Hypothalamus (tissue), 51 donors: ENCODE measurements at regions not wholly inside any gene's neighbourhood (a gene's known extent, or its start where the extent isn't known, plus 50 kb on each side); places are given as distances from the start of the nearest gene placed in this dataset.
"Not testable (repeated sequence)": the region's sequence is repeated elsewhere in the genome, so short reads cannot be mapped to it uniquely, and the experiment has no call there.

Source experiments
- DNase-seq, 51 donors: peaks; one replicate each; lab custom pipeline; 2025; lab: John Stamatoyannopoulos, UW

- DNase-seq: no peak
These were observed 51.5 kb upstream of the MAP3K1 start for GRCh38 chr5:56763711-56764466.

- DNase-seq: no peak
These were observed 52.2 kb upstream of the MAP3K1 start for GRCh38 chr5:56763182-56763581.

GRCh38 chr5:56761151-56761885 is 54.0 kb upstream of the MAP3K1 start:
- DNase-seq: no peak

DNA sequence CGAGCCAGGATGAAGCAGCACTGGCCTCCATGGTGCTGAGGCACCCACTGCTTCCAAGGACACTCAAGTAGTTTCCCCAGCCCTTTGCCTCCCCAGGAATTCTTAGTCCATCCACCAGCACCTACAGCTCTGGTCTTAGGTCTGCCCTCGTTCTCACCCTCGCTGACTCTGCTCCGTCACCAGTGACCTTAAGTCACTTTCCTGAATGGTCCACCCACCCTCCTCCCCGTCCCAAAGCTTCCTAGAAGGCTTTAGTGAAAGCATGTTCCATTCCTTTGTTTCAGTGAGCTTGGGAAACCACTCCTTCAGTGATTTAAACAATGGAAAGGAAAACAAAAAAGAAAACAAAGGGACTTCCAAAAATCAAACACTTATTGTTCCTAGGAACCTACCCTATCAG is 54.6 kb upstream of the MAP3K1 start:
- no peak for DNase-seq

DNA sequence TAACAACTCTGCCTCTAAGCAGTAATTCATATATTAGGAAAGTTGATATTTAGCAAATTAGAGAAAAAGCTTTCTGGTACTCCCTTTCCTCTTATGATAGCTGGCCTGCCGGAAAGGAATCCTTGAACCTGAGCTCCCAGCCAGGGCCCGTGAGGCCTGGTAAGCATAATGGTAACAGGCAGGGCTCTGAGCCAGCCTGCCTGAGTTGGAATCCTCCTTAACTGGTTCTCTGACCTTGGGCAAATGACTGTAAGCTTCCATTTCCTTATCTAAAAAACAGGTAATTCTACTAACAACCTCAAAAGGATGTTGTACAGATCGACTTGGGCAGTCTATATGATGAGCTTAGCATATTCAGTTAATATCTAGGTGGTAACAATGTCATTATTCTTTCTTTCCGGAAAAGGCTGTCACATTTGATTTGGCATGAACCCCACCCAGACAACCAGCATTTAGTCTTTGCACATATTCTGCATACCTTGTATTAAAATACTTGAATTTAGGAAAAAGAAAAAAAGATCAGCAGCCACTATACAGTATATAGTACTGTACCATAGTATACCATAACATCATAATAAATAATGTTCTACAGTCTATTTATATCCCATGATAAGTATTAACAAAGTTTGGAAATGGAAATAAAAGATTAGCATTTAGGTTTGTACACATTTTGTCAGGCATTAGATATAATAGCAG is 55.7 kb upstream of the MAP3K1 start:
- DNase-seq: no peak

DNA sequence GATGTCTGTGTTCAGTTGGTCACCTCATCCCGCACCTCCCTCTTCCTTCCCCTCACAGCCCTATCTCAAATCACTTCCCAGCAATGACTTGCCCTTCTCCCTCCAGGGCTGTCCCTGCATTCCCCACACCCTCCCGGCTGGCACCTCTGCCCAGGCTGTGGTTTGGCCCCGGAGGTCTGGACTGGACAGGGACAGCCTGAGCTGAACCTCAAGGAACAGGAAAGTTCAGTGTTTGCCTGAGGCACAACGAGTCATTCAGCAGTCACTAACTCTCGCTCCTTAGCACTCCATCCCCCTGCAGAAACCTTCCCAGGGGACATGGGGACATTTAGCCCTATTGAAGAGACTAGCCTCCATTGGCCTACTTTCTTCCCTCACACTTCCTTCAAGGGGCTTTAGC is 58.3 kb upstream of the MAP3K1 start:
- no peak for DNase-seq

- no peak for DNase-seq
These were observed 60.3 kb upstream of the MAP3K1 start for GRCh38 chr5:56755036-56755555.

DNA sequence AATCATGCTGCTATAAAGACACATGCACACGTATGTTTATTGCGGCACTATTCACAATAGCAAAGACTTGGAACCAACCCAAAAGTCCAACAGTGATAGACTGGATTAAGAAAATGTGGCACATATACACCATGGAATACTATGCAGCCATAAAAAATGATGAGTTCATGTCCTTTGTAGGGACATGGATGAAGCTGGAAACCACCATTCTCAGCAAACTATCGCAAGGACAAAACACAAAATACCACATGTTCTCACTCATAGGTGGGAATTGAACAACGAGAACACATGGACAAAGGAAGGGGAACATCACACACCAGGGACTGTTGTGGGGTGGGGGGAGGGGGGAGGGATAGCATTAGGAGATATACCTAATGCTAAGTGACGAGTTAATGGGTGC is 61.8 kb upstream of the MAP3K1 start:
- not testable (repeated sequence) for DNase-seq

DNA sequence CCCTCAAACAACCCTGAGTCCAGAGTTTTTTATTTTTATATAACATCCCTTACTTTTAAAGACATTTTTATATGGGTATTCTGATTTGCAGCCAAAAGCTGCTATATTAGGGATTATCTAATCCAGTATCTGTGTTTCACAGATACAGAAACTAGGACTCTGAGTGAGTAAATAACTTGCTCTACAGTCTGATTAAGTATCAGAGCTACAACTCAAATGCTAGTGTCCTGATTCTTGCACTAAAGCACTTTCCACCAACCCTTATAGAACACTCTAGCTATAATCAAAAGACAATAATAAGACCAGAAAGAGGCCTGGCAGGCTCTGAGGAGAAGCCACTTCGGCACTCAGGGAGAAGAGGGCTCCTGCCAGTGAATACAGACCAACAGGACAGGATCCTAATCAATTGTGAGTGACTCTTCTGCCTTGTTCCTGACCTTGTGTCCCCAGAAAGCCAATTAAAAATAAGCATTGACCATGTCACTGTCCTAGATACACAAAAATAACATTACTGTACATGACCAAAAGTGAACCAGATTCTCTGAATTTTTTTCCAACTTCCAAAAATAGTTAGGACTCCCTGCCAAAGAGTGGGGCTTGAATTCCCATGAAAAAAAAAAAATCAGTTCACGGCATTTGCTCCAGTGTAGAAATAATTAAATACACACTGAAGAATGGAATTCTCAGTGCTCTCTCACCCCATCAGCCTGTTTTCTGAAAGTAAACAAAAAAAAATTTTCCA is 63.6 kb upstream of the MAP3K1 start:
- no peak for DNase-seq

DNA sequence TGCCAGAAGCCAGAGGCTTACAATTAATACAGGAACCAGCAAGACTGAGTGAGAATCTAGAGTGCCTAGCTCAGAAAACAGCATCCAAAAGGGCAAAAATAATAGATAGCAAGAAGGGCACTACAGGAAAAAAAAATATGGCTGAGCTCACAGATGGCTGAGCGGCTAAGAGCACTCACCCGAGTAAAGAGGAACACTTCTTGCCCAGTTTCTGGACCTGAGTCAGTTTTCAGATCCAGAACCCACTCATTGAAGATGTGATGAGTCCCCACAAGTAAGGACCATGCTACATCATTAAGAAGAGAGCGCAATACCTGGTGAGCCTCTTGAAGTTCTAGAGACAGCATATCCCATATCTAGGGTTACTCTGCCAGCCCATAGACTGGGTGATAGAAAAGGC is 65.5 kb upstream of the MAP3K1 start:
- no peak for DNase-seq

DNA sequence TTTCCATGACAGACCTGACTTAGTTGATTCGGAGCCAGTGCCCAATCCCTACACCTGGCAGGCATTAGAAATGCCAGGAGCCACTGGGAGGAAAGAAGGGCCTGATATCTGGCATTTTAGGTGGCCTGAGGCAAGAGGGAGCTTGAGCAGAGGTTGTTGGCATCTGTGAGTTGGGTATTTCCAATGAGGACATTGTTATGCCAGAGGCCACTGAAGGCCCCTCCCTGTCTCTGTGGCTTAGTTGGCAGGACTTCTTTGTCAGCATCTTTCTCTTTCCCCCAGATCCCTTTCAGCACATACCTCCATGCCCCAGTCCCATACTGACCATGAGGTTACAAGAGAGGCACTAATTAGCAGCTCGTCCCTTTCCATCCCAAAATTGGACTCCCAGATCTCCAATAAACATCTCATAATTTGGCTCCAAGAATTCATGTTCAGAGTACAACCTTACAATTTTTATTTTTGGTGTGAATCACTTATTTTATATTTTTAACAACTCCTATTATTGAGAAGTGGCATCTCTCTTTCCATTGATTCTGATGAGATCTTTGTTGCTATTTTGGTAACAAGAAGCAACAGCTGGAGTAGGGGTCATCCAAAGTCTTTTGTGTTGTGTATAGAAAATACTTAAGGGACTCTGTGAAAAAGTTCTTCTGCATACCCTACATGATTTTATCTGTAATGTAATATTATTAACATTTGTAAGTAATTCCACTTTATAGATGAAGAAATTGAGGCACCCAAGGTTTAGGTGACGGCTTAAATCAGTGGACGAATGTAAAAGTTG is 68.6 kb upstream of the MAP3K1 start:
- DNase-seq: no peak

DNA sequence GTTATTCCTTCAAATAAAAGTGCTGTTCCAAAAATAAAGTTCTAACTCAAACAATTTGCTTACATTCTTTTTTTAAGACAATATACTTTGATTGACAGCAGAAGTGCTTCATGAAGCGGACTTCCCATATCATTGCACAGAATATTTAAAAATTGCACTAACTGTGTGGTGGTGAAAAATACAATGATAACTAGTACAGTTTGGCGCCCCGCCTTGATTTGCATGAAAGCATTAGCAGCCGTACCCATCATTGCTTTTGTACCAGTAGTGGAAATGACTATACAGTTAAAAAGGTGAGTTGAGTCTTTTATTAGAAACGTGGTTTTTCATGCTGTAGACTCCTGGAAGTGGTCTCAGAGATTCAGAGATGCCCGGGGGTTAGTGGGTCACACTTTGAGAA is 69.5 kb upstream of the MAP3K1 start:
- DNase-seq: no peak

DNA sequence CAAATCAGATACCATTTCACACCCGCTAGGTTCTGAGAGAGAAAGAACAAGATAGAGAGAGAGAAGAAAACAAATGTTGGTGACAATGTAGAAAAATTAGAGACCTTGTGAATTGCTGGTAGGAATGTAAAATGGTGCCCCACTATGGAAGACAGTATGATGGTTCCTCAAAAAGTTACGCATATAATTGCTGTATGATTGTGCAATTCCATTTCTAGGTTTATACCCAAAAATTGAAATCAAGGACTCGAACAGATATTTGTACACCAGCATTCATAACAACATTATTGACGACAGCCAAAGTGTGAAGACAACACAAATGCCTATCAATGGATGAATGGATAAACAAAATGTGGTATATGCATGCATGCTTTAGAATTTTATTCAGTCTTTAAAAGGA is 74.5 kb upstream of the MAP3K1 start:
- no peak for DNase-seq

- no peak for DNase-seq
These were observed 75.4 kb upstream of the MAP3K1 start for GRCh38 chr5:56739990-56740389.

GRCh38 chr5:56737951-56738606 is 77.3 kb upstream of the MAP3K1 start:
- DNase-seq: no peak

GRCh38 chr5:56737002-56737621 is 78.2 kb upstream of the MAP3K1 start:
- DNase-seq: no peak

- peak in 6 of 51 donors; percentile 1 to 30 (median 5) for DNase-seq
These were observed 79.3 kb upstream of the MAP3K1 start for GRCh38 chr5:56735849-56736641.

DNA sequence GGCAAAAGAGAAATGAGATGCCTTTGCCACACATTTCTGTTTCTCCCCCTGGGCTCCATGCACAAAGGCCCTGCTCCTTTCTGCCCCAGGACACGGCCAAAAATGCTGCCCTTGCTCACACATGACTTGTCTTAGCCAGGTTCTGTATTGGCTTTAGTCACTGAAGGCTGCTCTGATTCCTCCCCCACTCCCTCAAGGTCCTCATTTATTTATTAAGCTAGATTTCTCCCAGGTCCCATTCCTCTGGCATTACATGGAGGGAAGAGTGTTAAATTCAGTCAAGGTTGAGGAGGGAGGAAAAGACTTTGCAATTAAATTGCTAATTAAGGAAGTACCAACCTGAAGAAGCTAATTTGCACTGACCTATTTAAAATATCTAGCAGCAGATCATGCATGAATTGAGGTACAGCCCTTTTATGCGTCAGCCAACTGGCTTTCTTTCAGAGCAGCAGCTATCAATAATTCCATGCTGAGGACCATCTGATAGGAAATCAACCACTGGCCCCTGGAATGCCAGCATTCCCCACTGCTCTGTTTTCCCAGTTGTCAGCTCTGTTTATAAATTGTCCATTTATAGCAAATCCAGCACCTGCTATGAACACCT is 81.2 kb upstream of the MAP3K1 start:
- no peak for DNase-seq
